AG10803 (cell line): ENCODE measurements at regions not wholly inside any gene's neighbourhood (a gene's known extent, or its start where the extent isn't known, plus 50 kb on each side); places are given as distances from the start of the nearest gene placed in this dataset.

Experiments
- DNase-seq: peaks from one replicate; pipeline ENCODE4 v3.0.0; 2010; ENCODE audit warnings: low read depth
- H3K4me3 ChIP-seq: 2 replicates; pipeline ENCODE4 v1.5.1; 2011; ENCODE audit warnings: mild to moderate bottlenecking, low read length, control low read depth
- CTCF ChIP-seq: conservative IDR thresholded peaks from 2 replicates; pipeline ENCODE4 v1.5.1; 2011; ENCODE audit warnings: mild to moderate bottlenecking, low read length, control low read depth, inconsistent platforms

- no peak for DNase-seq
- H3K4me3 ChIP-seq = no peak overlapping the region
- TF ChIP-seq CTCF = no peak
These were observed 1013.0 kb downstream of the STIM2 start for GRCh38 chr4:27873596-27873995.

- DNase-seq = no peak
- no peak overlapping the region for H3K4me3 ChIP-seq
- no peak for TF ChIP-seq CTCF
These were observed 1021.1 kb downstream of the STIM2 start for GRCh38 chr4:27881705-27882104.

GRCh38 chr4:27886120-27886519 is 1025.5 kb downstream of the STIM2 start:
- no peak for TF ChIP-seq CTCF
- no peak for DNase-seq
- H3K4me3 ChIP-seq = no peak overlapping the region

- DNase-seq = no peak
- no peak for TF ChIP-seq CTCF
- H3K4me3 ChIP-seq = no peak overlapping the region
These were observed 1027.0 kb downstream of the STIM2 start for GRCh38 chr4:27887646-27888045.

- no peak for DNase-seq
- H3K4me3 ChIP-seq = no peak overlapping the region
- TF ChIP-seq CTCF = no peak
These were observed 1027.9 kb downstream of the STIM2 start for GRCh38 chr4:27888505-27888904.

- H3K4me3 ChIP-seq = no peak overlapping the region
- no peak for TF ChIP-seq CTCF
- no peak for DNase-seq
These were observed 1034.3 kb downstream of the STIM2 start for GRCh38 chr4:27894951-27895350.

GRCh38 chr4:27908356-27908755 is 1047.7 kb downstream of the STIM2 start:
- TF ChIP-seq CTCF = no peak
- no peak overlapping the region for H3K4me3 ChIP-seq
- no peak for DNase-seq
